Endodermal cell (in vitro differentiated cells): ENCODE measurements at regions not wholly inside any gene's neighbourhood (a gene's known extent, or its start where the extent isn't known, plus 50 kb on each side); places are given as distances from the start of the nearest gene placed in this dataset.

ENCODE experiments used
- DNase-seq: peaks from one replicate; pipeline ENCODE4 v3.0.0-alpha.2; 2017
- H3K27ac ChIP-seq: 2 replicates; pipeline ENCODE4 v1.5.1; 2013; ENCODE audit warnings: mild to moderate bottlenecking, low read depth, low read length, moderate library complexity
- H3K27me3 ChIP-seq: 2 replicates; pipeline ENCODE4 v1.6.1; 2013; ENCODE audit warnings: mild to moderate bottlenecking, low read length, moderate library complexity; ENCODE audit not compliant: insufficient read depth, control insufficient read depth, poor library complexity, severe bottlenecking
- H3K36me3 ChIP-seq: 2 replicates; pipeline ENCODE4 v1.7.0; 2013; ENCODE audit warnings: mild to moderate bottlenecking, low read length, moderate library complexity; ENCODE audit not compliant: control insufficient read depth, insufficient read depth
- H3K4me1 ChIP-seq: one replicate; pipeline ENCODE4 v1.7.0; 2013; ENCODE audit warnings: low read length; ENCODE audit not compliant: control insufficient read depth, insufficient read depth
- H3K4me3 ChIP-seq: 2 replicates; pipeline ENCODE4 v1.5.1; 2013; ENCODE audit warnings: mild to moderate bottlenecking, low read length, moderate library complexity
- H3K9ac ChIP-seq: 2 replicates; pipeline ENCODE4 v1.6.1; 2013; ENCODE audit warnings: mild to moderate bottlenecking, low read length, moderate library complexity; ENCODE audit not compliant: poor library complexity, severe bottlenecking; ENCODE audit errors: extremely low read depth
- H3K9me3 ChIP-seq: 2 replicates; pipeline ENCODE4 v1.6.1; 2013; ENCODE audit warnings: mild to moderate bottlenecking, low read length, moderate library complexity; ENCODE audit not compliant: control insufficient read depth
- H3K27ac Mint-ChIP-seq: 2 replicates; pipeline ENCODE4 v1.8.0; 2020; ENCODE audit warnings: mixed read lengths
- H3K27me3 Mint-ChIP-seq: 2 replicates; pipeline ENCODE4 v1.8.0; 2021; ENCODE audit warnings: mild to moderate bottlenecking, mixed read lengths; ENCODE audit not compliant: insufficient read depth
- H3K36me3 Mint-ChIP-seq: 2 replicates; pipeline ENCODE4 v1.8.0; 2020; ENCODE audit warnings: low read depth, mixed read lengths
- H3K4me1 Mint-ChIP-seq: 2 replicates; pipeline ENCODE4 v1.8.0; 2020; ENCODE audit warnings: mixed read lengths
- H3K4me3 Mint-ChIP-seq: 2 replicates; pipeline ENCODE4 v1.8.0; 2020; ENCODE audit warnings: mild to moderate bottlenecking, moderate library complexity, mixed read lengths
- H3K9me3 Mint-ChIP-seq: 2 replicates; pipeline ENCODE4 v1.8.0; 2020; ENCODE audit warnings: mild to moderate bottlenecking, mixed read lengths
- WGBS, 2 experiments: methylation state at CpG; one replicate each; pipeline versions ENCODE4 v1.1.5 to v1.1.7; 2013; ENCODE audit warnings: missing lambda C conversion rate in 2 of 2, mixed read lengths in 1 of 2; ENCODE audit not compliant: insufficient coverage in 1 of 2, insufficient read length in 1 of 2; 5-methylcytosine and 5-hydroxymethylcytosine counted together
- TF ChIP-seq, protein P1 (sequence below): fragments of 200-600 bp; sonication (generic); conservative IDR thresholded peaks from 2 replicates; pipeline ENCODE4 v1.5.0; 2021; ENCODE audit warnings: antibody characterized with exemption, mild to moderate bottlenecking

- Histone ChIP-seq H3K4me3 (no peak overlapping the region), H3K9ac (no peak overlapping the region), H3K36me3 (no peaks in the 10 kb centered on the region), H3K4me1 (no peaks in the 10 kb centered on the region), H3K27me3 (no peaks in the 10 kb centered on the region), H3K9me3 (no peaks in the 10 kb centered on the region), H3K27ac (no peak overlapping the region)
- no peaks in the 10 kb centered on the region for H3K27me3 Mint-ChIP-seq
- WGBS, 2 experiments = 89% methylated on average over 1 of the region's 1 CpG; no CpG with 5 or more reads in 1 of the 2 experiments
- no peak overlapping the region for H3K27ac Mint-ChIP-seq
- no peaks in the 10 kb centered on the region for H3K9me3 Mint-ChIP-seq
- no peak for DNase-seq
- TF ChIP-seq, protein P1, sequence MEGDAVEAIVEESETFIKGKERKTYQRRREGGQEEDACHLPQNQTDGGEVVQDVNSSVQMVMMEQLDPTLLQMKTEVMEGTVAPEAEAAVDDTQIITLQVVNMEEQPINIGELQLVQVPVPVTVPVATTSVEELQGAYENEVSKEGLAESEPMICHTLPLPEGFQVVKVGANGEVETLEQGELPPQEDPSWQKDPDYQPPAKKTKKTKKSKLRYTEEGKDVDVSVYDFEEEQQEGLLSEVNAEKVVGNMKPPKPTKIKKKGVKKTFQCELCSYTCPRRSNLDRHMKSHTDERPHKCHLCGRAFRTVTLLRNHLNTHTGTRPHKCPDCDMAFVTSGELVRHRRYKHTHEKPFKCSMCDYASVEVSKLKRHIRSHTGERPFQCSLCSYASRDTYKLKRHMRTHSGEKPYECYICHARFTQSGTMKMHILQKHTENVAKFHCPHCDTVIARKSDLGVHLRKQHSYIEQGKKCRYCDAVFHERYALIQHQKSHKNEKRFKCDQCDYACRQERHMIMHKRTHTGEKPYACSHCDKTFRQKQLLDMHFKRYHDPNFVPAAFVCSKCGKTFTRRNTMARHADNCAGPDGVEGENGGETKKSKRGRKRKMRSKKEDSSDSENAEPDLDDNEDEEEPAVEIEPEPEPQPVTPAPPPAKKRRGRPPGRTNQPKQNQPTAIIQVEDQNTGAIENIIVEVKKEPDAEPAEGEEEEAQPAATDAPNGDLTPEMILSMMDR = no peak
- no peak overlapping the region for H3K4me3 Mint-ChIP-seq
- H3K4me1 Mint-ChIP-seq = peaks cover 7% of the 10 kb centered on the region
- no peaks in the 10 kb centered on the region for H3K36me3 Mint-ChIP-seq
Observed at GRCh38 chr3:174667386-174667785, 191.7 kb upstream of the NAALADL2 start.

GRCh38 chr3:174675406-174675805 lies 183.7 kb upstream of the NAALADL2 start:
- whole genome bisulfite sequencing, 2 experiments = 97 to 100% methylated on average over 1 to 2 of the region's 2 CpGs
- H3K4me3 Mint-ChIP-seq = no peak overlapping the region

DNA sequence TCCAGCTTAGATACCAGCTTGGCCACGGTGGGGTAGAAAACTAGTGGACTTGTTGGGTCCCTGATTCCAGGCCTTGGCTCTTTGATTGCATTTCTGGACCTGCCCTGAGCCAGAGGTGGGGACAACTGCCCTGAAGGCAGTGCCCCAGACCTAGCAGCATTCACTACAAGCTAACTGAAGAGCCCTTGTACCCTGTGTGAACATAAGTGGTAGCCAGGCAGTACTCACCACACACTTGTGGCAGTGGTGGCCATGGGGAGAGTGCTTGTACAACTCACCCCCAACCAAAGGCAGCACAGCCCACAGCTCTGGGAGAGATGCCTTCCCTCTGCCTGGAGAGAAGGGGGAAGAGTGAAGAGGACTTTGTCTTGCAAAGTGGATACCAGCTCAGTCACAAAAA lies 177.3 kb upstream of the NAALADL2 start:
- no peaks in the 10 kb centered on the region for H3K27me3 ChIP-seq
- WGBS, 2 experiments = 93% methylated on average over 1 of the region's 1 CpG; no CpG with 5 or more reads in 1 of the 2 experiments
- peaks cover 8% of the 10 kb centered on the region for H3K9me3 ChIP-seq
- H3K4me3 ChIP-seq = no peak overlapping the region
- H3K9me3 Mint-ChIP-seq = peaks cover 10% of the 10 kb centered on the region
- H3K4me1 Mint-ChIP-seq = no peaks in the 10 kb centered on the region
- no peaks in the 10 kb centered on the region for H3K36me3 ChIP-seq
- H3K4me3 Mint-ChIP-seq = no peak overlapping the region
- no peak overlapping the region for H3K9ac ChIP-seq
- no peak for DNase-seq
- H3K27me3 Mint-ChIP-seq = no peaks in the 10 kb centered on the region
- H3K4me1 ChIP-seq = no peaks in the 10 kb centered on the region
- no peaks in the 10 kb centered on the region for H3K36me3 Mint-ChIP-seq
- no peak overlapping the region for H3K27ac Mint-ChIP-seq
- H3K27ac ChIP-seq = no peak overlapping the region
- TF ChIP-seq, protein P1 = no peak

More at GRCh38 chr3:174675406-174675805, 183.7 kb upstream of the NAALADL2 start:
- Mint-ChIP-seq H3K9me3 (no peaks in the 10 kb centered on the region), H3K36me3 (no peaks in the 10 kb centered on the region), H3K27me3 (no peaks in the 10 kb centered on the region), H3K4me1 (no peaks in the 10 kb centered on the region), H3K27ac (no peak overlapping the region)
- H3K27me3 ChIP-seq = no peaks in the 10 kb centered on the region
- no peak for DNase-seq
- TF ChIP-seq, protein P1 = no peak
- no peaks in the 10 kb centered on the region for H3K36me3 ChIP-seq
- H3K9me3 ChIP-seq = no peaks in the 10 kb centered on the region
- H3K9ac ChIP-seq = no peak overlapping the region
- no peak overlapping the region for H3K27ac ChIP-seq
- no peaks in the 10 kb centered on the region for H3K4me1 ChIP-seq
- no peak overlapping the region for H3K4me3 ChIP-seq
